Right lobe of liver (tissue), 6 donors: ENCODE measurements at regions not wholly inside any gene's neighbourhood (a gene's known extent, or its start where the extent isn't known, plus 50 kb on each side); places are given as distances from the start of the nearest gene placed in this dataset.

ENCODE experiments used
- ATAC-seq, 4 donors: fragments of 200-7000 bp; cut with Tn5 transposase; one replicate each; pipeline ENCODE4 v1.9.1; 2020; ENCODE audit warnings: mild to moderate bottlenecking in 4 of 4, moderate library complexity in 4 of 4
- DNase-seq, 3 donors: peaks; one replicate each; pipeline ENCODE4 v3.0.0-alpha.2; 2020
- H3K27ac ChIP-seq, 3 donors: fragments of 200-600 bp; one replicate each; pipeline ENCODE4 v1.8.0; 2022
- H3K27me3 ChIP-seq, 2 donors: fragments of 200-600 bp; one replicate each; pipeline ENCODE4 v1.8.0; 2022
- H3K36me3 ChIP-seq, 4 donors: fragments of 200-600 bp; sonication (generic) in 1 of 4; one replicate each; pipeline versions ENCODE4 v1.5.1 to v1.8.0; 2017 to 2022; ENCODE audit warnings: control low read depth in 1 of 4
- H3K4me1 ChIP-seq, 4 donors: fragments of 200-600 bp; sonication (generic) in 1 of 4; one replicate each; pipeline versions ENCODE4 v1.5.1 to v1.8.0; 2017 to 2022; ENCODE audit warnings: control low read depth in 1 of 4
- H3K4me3 ChIP-seq, 3 donors: fragments of 200-600 bp; one replicate each; pipeline ENCODE4 v1.8.0; 2022
- H3K9me3 ChIP-seq, 4 donors: fragments of 200-600 bp; sonication (generic) in 1 of 4; one replicate each; pipeline versions ENCODE4 v1.5.1 to v1.8.0; 2017 to 2022; ENCODE audit warnings: control low read depth in 1 of 4
- CTCF ChIP-seq, 4 donors: fragments of 200-600 bp in 3 of 4; fragments of 450-650 bp in 1 of 4; IDR thresholded peaks; one replicate each; pipeline versions ENCODE4 v1.5.1 to v1.8.0; 2016 to 2022; ENCODE audit warnings: antibody characterized with exemption in 4 of 4, mild to moderate bottlenecking in 2 of 4
- POLR2A ChIP-seq: fragments of 450-650 bp; IDR thresholded peaks from one replicate; pipeline ENCODE4 v1.6.1; 2017; ENCODE audit warnings: antibody characterized with exemption, mild to moderate bottlenecking
- WGBS: methylation state at CpG from one replicate; pipeline ENCODE4 v1.1.6; 2018; ENCODE audit warnings: low coverage, low lambda C conversion rate; ENCODE audit not compliant: insufficient coverage; ENCODE audit errors: missing lambda C conversion rate; 5-methylcytosine and 5-hydroxymethylcytosine counted together
- intact Hi-C, 2 donors: fragments of 100-400 bp; cut with DNase I; formaldehyde crosslinking; loops; one replicate each; pipeline versions ENCODE4 v1.11.2 to v1.14.1; 2022
- donor health status: DM: no; HTN: yes; CAD: no.
- donor health status: DM: no; HTN: no; CAD: no.
- donor health status: DM: no; HTN: no; CAD: no.
- donor health status: DM: no; HTN: yes; CAD: no.
- donor health status: DM: no; HTN: yes; CAD: no.

GRCh38 chr1:244335456-244335855 lies 116.3 kb downstream of the ADSS2 start:
- no peak for ATAC-seq
- no peaks in the 10 kb centered on the region for H3K9me3 ChIP-seq
- H3K36me3 ChIP-seq, result no peaks in the 10 kb centered on the region
- H3K27ac ChIP-seq, result no peak overlapping the region
- H3K27me3 ChIP-seq, result no peaks in the 10 kb centered on the region
- 79% methylated on average over 6 of the region's 7 CpGs for WGBS
- intact Hi-C loops, result no loop called here
- H3K4me3 ChIP-seq, result no peak overlapping the region
- DNase-seq, result no peak
- TF ChIP-seq CTCF (IDR thresholded peaks at IDR 0.05) (no peak), POLR2A (no peak)
- no peaks in the 10 kb centered on the region for H3K4me1 ChIP-seq

GRCh38 chr1:244336232-244336899 lies 115.3 kb downstream of the ADSS2 start:
- Histone ChIP-seq H3K9me3 (no peaks in the 10 kb centered on the region), H3K36me3 (no peaks in the 10 kb centered on the region), H3K4me3 (no peak overlapping the region), H3K4me1 (no peaks in the 10 kb centered on the region), H3K27ac (no peak overlapping the region), H3K27me3 (no peaks in the 10 kb centered on the region)
- ATAC-seq (no peak), DNase-seq (no peak)
- intact Hi-C loops, result no loop called here
- 81% methylated on average over 12 of the region's 12 CpGs for WGBS
- TF ChIP-seq POLR2A (no peak), CTCF (IDR thresholded peaks at IDR 0.05) (no peak)

GRCh38 chr1:244337839-244338238 lies 113.9 kb downstream of the ADSS2 start:
- intact Hi-C loops, result no loop called here
- WGBS, result 88% methylated on average over 3 of the region's 3 CpGs
- Histone ChIP-seq H3K4me1 (no peaks in the 10 kb centered on the region), H3K27ac (no peak overlapping the region), H3K9me3 (no peaks in the 10 kb centered on the region), H3K27me3 (no peaks in the 10 kb centered on the region), H3K36me3 (no peaks in the 10 kb centered on the region), H3K4me3 (no peak overlapping the region)
- TF ChIP-seq CTCF (IDR thresholded peaks at IDR 0.05), result no peak
- DNase-seq, result no peak
- ATAC-seq, result no peak

GRCh38 chr1:244339073-244339692 lies 112.5 kb downstream of the ADSS2 start:
- intact Hi-C loops, result no loop called here
- H3K27me3 ChIP-seq, result no peaks in the 10 kb centered on the region
- H3K4me3 ChIP-seq, result no peak overlapping the region
- ATAC-seq, result no peak
- TF ChIP-seq CTCF (IDR thresholded peaks at IDR 0.05), result no peak
- H3K9me3 ChIP-seq, result no peaks in the 10 kb centered on the region
- 78% methylated on average over 10 of the region's 11 CpGs for WGBS
- no peaks in the 10 kb centered on the region for H3K4me1 ChIP-seq
- no peak for DNase-seq
- H3K36me3 ChIP-seq, result no peaks in the 10 kb centered on the region
- H3K27ac ChIP-seq, result no peak overlapping the region
